Upper lobe of left lung (tissue), 4 donors: ENCODE measurements at regions not wholly inside any gene's neighbourhood (a gene's known extent, or its start where the extent isn't known, plus 50 kb on each side); places are given as distances from the start of the nearest gene placed in this dataset.

Source experiments
- POLR2A ChIP-seq, 4 donors: fragments of 450-650 bp; IDR thresholded peaks; one replicate each; pipeline ENCODE4 v1.5.1; 2016 to 2017; ENCODE audit warnings: antibody characterized with exemption in 4 of 4, mild to moderate bottlenecking in 2 of 4
- POLR2AphosphoS5 ChIP-seq, 2 donors: sonication (generic); formaldehyde crosslinking; IDR thresholded peaks; one replicate each; pipeline ENCODE4 v1.5.1; 2017; ENCODE audit warnings: antibody characterized with exemption in 2 of 2

DNA sequence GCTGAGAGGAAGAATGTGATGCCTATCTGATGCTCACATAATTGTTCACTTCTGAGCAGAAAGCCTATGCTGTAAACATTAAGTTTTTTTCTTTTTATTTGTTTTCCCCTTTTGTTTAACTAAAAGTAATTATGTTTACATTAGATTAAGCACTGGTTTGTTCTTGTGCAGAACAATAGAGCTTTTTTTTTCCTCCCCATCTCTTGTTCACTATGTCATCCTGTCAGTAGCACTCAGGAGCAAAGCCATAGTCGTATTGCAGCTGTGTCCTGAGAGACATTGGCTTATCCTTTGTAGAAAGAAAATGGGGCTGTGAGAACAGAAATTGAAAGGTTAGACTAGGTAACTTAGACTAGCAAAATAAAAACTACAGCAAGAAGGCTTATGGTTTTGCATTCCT, 301.8 kb upstream of the RAG2 start:
- TF ChIP-seq POLR2AphosphoS5 (IDR thresholded peaks at IDR 0.05) (no peak), POLR2A (IDR thresholded peaks at IDR 0.05) (no peak)
